GM23338 (cell line): ENCODE measurements at regions not wholly inside any gene's neighbourhood (a gene's known extent, or its start where the extent isn't known, plus 50 kb on each side); places are given as distances from the start of the nearest gene placed in this dataset.

ENCODE experiments used
- EZH2 ChIP-seq: fragments of 200-600 bp; sonication (generic); IDR thresholded peaks from one replicate; pipeline ENCODE4 v1.8.0; 2017; ENCODE audit warnings: antibody characterized with exemption, mild to moderate bottlenecking, low read depth; ENCODE audit not compliant: unreplicated experiment
- EZH2phosphoT487 ChIP-seq: fragments of 200-600 bp; sonication (generic); IDR thresholded peaks from one replicate; pipeline ENCODE4 v1.8.1; 2018; ENCODE audit warnings: antibody characterized with exemption; ENCODE audit not compliant: unreplicated experiment
- POLR2AphosphoS5 ChIP-seq: IDR thresholded peaks from 2 replicates; pipeline ENCODE4 v1.6.1; 2016; ENCODE audit warnings: antibody characterized with exemption, low read depth
- STAT1 ChIP-seq: IDR thresholded peaks from one replicate; pipeline ENCODE4 v1.6.1; 2016; ENCODE audit warnings: antibody characterized with exemption; ENCODE audit not compliant: unreplicated experiment
- ZNF331 ChIP-seq: fragments of 250-450 bp; sonication (Bioruptor Pico); IDR thresholded peaks from 2 replicates; pipeline ENCODE4 v1.5.0; 2020; ENCODE audit warnings: low read depth, mild to moderate bottlenecking, moderate library complexity
- TF ChIP-seq, protein P1 (sequence below), 2 experiments: fragments of 200-600 bp in 1 of 2; sonication (generic) in 1 of 2; conservative IDR thresholded peaks; 2 replicates each; pipeline versions ENCODE4 v1.5.1 to v1.6.1; 2016 to 2017; ENCODE audit warnings: antibody characterized with exemption in 2 of 2, low read depth in 2 of 2, mild to moderate bottlenecking in 2 of 2, moderate library complexity in 1 of 2
- TF ChIP-seq, protein P2 (sequence below): IDR thresholded peaks from one replicate; pipeline ENCODE4 v1.6.1; 2018; ENCODE audit warnings: antibody characterized with exemption; ENCODE audit not compliant: unreplicated experiment

DNA sequence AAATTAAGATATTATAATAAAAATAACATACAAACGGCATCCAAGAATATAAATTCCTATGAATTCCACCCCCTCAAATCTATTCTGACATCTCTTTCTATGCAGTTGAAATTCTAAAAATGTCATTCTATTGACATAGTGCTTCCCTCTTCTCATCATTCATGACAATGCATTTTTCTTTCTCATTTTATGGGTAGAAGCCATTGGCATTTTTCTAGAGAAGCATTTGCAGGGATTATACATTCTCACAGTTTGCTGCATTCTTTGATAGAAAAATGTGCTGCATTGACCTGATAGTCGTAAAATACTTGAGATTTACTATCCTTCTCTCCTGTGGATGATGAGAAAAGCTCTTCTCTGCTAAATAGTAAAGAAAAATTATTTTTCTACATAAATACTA lies 760.9 kb upstream of the ACO1 start:
- TF ChIP-seq, protein P1, sequence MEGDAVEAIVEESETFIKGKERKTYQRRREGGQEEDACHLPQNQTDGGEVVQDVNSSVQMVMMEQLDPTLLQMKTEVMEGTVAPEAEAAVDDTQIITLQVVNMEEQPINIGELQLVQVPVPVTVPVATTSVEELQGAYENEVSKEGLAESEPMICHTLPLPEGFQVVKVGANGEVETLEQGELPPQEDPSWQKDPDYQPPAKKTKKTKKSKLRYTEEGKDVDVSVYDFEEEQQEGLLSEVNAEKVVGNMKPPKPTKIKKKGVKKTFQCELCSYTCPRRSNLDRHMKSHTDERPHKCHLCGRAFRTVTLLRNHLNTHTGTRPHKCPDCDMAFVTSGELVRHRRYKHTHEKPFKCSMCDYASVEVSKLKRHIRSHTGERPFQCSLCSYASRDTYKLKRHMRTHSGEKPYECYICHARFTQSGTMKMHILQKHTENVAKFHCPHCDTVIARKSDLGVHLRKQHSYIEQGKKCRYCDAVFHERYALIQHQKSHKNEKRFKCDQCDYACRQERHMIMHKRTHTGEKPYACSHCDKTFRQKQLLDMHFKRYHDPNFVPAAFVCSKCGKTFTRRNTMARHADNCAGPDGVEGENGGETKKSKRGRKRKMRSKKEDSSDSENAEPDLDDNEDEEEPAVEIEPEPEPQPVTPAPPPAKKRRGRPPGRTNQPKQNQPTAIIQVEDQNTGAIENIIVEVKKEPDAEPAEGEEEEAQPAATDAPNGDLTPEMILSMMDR (conservative IDR thresholded peaks at IDR 0.05; ENCODE audit: low read depth in 2 of 2) = no peak
- no peak for TF ChIP-seq STAT1
- TF ChIP-seq EZH2 = no peak
- TF ChIP-seq, protein P2, sequence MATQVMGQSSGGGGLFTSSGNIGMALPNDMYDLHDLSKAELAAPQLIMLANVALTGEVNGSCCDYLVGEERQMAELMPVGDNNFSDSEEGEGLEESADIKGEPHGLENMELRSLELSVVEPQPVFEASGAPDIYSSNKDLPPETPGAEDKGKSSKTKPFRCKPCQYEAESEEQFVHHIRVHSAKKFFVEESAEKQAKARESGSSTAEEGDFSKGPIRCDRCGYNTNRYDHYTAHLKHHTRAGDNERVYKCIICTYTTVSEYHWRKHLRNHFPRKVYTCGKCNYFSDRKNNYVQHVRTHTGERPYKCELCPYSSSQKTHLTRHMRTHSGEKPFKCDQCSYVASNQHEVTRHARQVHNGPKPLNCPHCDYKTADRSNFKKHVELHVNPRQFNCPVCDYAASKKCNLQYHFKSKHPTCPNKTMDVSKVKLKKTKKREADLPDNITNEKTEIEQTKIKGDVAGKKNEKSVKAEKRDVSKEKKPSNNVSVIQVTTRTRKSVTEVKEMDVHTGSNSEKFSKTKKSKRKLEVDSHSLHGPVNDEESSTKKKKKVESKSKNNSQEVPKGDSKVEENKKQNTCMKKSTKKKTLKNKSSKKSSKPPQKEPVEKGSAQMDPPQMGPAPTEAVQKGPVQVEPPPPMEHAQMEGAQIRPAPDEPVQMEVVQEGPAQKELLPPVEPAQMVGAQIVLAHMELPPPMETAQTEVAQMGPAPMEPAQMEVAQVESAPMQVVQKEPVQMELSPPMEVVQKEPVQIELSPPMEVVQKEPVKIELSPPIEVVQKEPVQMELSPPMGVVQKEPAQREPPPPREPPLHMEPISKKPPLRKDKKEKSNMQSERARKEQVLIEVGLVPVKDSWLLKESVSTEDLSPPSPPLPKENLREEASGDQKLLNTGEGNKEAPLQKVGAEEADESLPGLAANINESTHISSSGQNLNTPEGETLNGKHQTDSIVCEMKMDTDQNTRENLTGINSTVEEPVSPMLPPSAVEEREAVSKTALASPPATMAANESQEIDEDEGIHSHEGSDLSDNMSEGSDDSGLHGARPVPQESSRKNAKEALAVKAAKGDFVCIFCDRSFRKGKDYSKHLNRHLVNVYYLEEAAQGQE = no peak
- TF ChIP-seq ZNF331 (CRISPR knock-in tag) = no peak
- no peak for TF ChIP-seq POLR2AphosphoS5
- no peak for TF ChIP-seq EZH2phosphoT487
